Right lobe of liver (tissue), 6 donors: ENCODE measurements at regions not wholly inside any gene's neighbourhood (a gene's known extent, or its start where the extent isn't known, plus 50 kb on each side); places are given as distances from the start of the nearest gene placed in this dataset.

Experiments
- ATAC-seq, 4 donors: fragments of 200-7000 bp; cut with Tn5 transposase; one replicate each; pipeline ENCODE4 v1.9.1; 2020; ENCODE audit warnings: mild to moderate bottlenecking in 4 of 4, moderate library complexity in 4 of 4
- DNase-seq, 3 donors: peaks; one replicate each; pipeline ENCODE4 v3.0.0-alpha.2; 2020
- H3K27ac ChIP-seq, 3 donors: fragments of 200-600 bp; one replicate each; pipeline ENCODE4 v1.8.0; 2022
- H3K27me3 ChIP-seq, 2 donors: fragments of 200-600 bp; one replicate each; pipeline ENCODE4 v1.8.0; 2022
- H3K36me3 ChIP-seq, 4 donors: fragments of 200-600 bp; sonication (generic) in 1 of 4; one replicate each; pipeline versions ENCODE4 v1.5.1 to v1.8.0; 2017 to 2022; ENCODE audit warnings: control low read depth in 1 of 4
- H3K4me1 ChIP-seq, 4 donors: fragments of 200-600 bp; sonication (generic) in 1 of 4; one replicate each; pipeline versions ENCODE4 v1.5.1 to v1.8.0; 2017 to 2022; ENCODE audit warnings: control low read depth in 1 of 4
- H3K4me3 ChIP-seq, 3 donors: fragments of 200-600 bp; one replicate each; pipeline ENCODE4 v1.8.0; 2022
- H3K9me3 ChIP-seq, 4 donors: fragments of 200-600 bp; sonication (generic) in 1 of 4; one replicate each; pipeline versions ENCODE4 v1.5.1 to v1.8.0; 2017 to 2022; ENCODE audit warnings: control low read depth in 1 of 4
- CTCF ChIP-seq, 4 donors: fragments of 200-600 bp in 3 of 4; fragments of 450-650 bp in 1 of 4; IDR thresholded peaks; one replicate each; pipeline versions ENCODE4 v1.5.1 to v1.8.0; 2016 to 2022; ENCODE audit warnings: antibody characterized with exemption in 4 of 4, mild to moderate bottlenecking in 2 of 4
- POLR2A ChIP-seq: fragments of 450-650 bp; IDR thresholded peaks from one replicate; pipeline ENCODE4 v1.6.1; 2017; ENCODE audit warnings: antibody characterized with exemption, mild to moderate bottlenecking
- WGBS: methylation state at CpG from one replicate; pipeline ENCODE4 v1.1.6; 2018; ENCODE audit warnings: low coverage, low lambda C conversion rate; ENCODE audit not compliant: insufficient coverage; ENCODE audit errors: missing lambda C conversion rate; 5-methylcytosine and 5-hydroxymethylcytosine counted together
- intact Hi-C, 2 donors: fragments of 100-400 bp; cut with DNase I; formaldehyde crosslinking; loops; one replicate each; pipeline versions ENCODE4 v1.11.2 to v1.14.1; 2022
- donor health status: DM: no; HTN: yes; CAD: no.
- donor health status: DM: no; HTN: no; CAD: no.
- donor health status: DM: no; HTN: no; CAD: no.
- donor health status: DM: no; HTN: yes; CAD: no.
- donor health status: DM: no; HTN: yes; CAD: no.

GRCh38 chr20:12504779-12505178, 504.0 kb upstream of the SPTLC3 start:
- Histone ChIP-seq H3K27me3 (no peaks in the 10 kb centered on the region), H3K4me3 (no peak overlapping the region), H3K36me3 (no peaks in the 10 kb centered on the region), H3K4me1 (no peaks in the 10 kb centered on the region), H3K9me3 (no peaks in the 10 kb centered on the region), H3K27ac (no peak overlapping the region)
- ATAC-seq (no peak), DNase-seq (no peak)
- 67% methylated on average over 1 of the region's 1 CpG for WGBS
- no peak for TF ChIP-seq POLR2A
- TF ChIP-seq CTCF (IDR thresholded peaks at IDR 0.05), result no peak
- intact Hi-C loops, result no loop called here

- DNase-seq (no peak), ATAC-seq (no peak)
- no peaks in the 10 kb centered on the region for H3K36me3 ChIP-seq
- H3K4me1 ChIP-seq, result no peaks in the 10 kb centered on the region
- H3K27ac ChIP-seq, result no peak overlapping the region
- TF ChIP-seq CTCF (IDR thresholded peaks at IDR 0.05), result no peak
- no peak for TF ChIP-seq POLR2A
- intact Hi-C loops, result no loop called here
- WGBS, result 54% methylated on average over 3 of the region's 3 CpGs
- H3K4me3 ChIP-seq, result no peak overlapping the region
- H3K9me3 ChIP-seq, result no peaks in the 10 kb centered on the region
- H3K27me3 ChIP-seq, result no peaks in the 10 kb centered on the region
Measured at GRCh38 chr20:12511499-12511898, 497.3 kb upstream of the SPTLC3 start.

- Histone ChIP-seq H3K36me3 (no peaks in the 10 kb centered on the region), H3K27me3 (no peaks in the 10 kb centered on the region), H3K4me3 (no peak overlapping the region), H3K4me1 (no peaks in the 10 kb centered on the region), H3K9me3 (no peaks in the 10 kb centered on the region), H3K27ac (no peak overlapping the region)
- DNase-seq (no peak), ATAC-seq (no peak)
- intact Hi-C loops, result no loop called here
- 50% methylated on average over 1 of the region's 1 CpG for WGBS
- no peak for TF ChIP-seq POLR2A
- TF ChIP-seq CTCF (IDR thresholded peaks at IDR 0.05), result no peak
Measured at GRCh38 chr20:12512755-12513154, 496.0 kb upstream of the SPTLC3 start.

- 49% methylated on average over 3 of the region's 3 CpGs for WGBS
- intact Hi-C loops, result no loop called here
- no peaks in the 10 kb centered on the region for H3K27me3 ChIP-seq
Measured at GRCh38 chr20:12528104-12528503, 480.7 kb upstream of the SPTLC3 start.

More at GRCh38 chr20:12528104-12528503, 480.7 kb upstream of the SPTLC3 start:
- no peaks in the 10 kb centered on the region for H3K36me3 ChIP-seq
- H3K4me3 ChIP-seq, result no peak overlapping the region
- no peak for TF ChIP-seq POLR2A
- no peak for TF ChIP-seq CTCF (IDR thresholded peaks at IDR 0.05)
- no peak overlapping the region for H3K27ac ChIP-seq
- no peaks in the 10 kb centered on the region for H3K9me3 ChIP-seq
- DNase-seq (no peak), ATAC-seq (no peak)
- no peaks in the 10 kb centered on the region for H3K4me1 ChIP-seq
